ENCODE measurements at regions not wholly inside any gene's neighbourhood (a gene's known extent, or its start where the extent isn't known, plus 50 kb on each side); places are given as distances from the start of the nearest gene placed in this dataset.

DNA sequence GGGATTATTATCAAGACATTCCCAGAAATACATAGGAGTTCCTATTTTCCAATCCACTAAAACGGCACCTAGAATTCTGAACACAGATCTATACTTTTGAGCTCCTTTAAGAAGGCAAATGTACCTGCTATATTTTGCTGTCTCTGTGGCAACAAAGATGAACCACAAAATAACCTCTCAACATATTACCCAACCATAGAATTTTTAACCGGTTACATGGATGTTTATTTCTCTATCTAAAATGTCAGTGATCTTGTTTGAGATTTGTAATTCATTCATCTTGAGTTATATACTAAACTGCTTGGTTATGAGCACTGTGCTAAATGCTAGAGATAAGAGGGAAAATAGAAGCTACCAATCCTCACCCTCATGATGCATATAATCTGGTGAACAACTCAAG, 117.5 kb upstream of the HMGCLL1 start:
- Mint-ChIP-seq H3K4me3 (no peak overlapping the region), H3K9me3 (peaks cover 1 to 12% (median 4%) of the 10 kb centered on the region in 9 donors), H3K27ac (no peak overlapping the region), H3K36me3 (no peaks in the 10 kb centered on the region), H3K4me1 (no peaks in the 10 kb centered on the region), H3K27me3 (no peaks in the 10 kb centered on the region)
- POLR2A ChIA-PET: no interaction called here
- DNase-seq (no peak), ATAC-seq (no peak)

DNA sequence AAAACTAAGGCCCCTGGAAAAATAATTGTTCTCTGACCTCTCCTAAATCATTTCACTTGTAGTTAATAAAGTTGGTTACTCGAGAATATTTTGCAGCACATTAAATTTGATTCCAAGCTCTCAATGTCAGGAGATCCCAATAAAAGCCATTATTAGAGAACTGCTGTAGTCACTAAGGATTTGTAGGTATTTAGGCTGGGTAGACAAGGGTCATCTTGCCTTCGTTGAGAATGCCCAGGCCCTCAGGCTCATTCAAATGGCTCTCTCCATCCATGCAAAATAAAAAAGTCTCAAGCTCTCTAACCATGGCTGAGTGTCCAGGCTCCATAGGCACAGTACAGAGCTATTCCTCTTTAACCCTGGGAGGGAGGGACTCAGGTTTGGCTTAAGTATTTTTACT, 117.0 kb upstream of the HMGCLL1 start:
- Mint-ChIP-seq H3K27ac (no peak overlapping the region), H3K9me3 (peaks cover 0 to 16% (median 5%) of the 10 kb centered on the region in 9 donors), H3K4me3 (no peak overlapping the region), H3K36me3 (no peaks in the 10 kb centered on the region), H3K4me1 (no peaks in the 10 kb centered on the region), H3K27me3 (no peaks in the 10 kb centered on the region)
- no peak for DNase-seq
- no peak for ATAC-seq
- POLR2A ChIA-PET: no interaction called here

DNA sequence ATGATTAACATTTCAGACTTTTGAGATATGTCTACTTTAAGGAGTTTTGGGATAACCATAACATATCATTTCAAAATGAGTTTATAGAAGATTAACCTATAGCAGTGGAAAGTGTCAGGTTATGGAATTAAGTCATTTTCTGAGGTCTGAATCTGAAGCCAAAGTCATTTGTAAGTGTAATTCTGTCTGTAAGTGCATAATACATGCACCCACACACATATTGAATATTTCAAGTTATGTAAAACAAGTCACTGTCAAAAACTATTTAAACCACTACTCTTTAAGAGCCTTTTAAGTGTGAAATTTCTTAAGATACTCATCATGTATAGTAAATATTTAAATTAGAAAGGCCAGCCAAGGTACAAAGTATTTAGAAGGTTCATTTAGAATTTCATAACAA, 115.8 kb upstream of the HMGCLL1 start:
- ATAC-seq: no peak
- Mint-ChIP-seq H3K4me1 (no peaks in the 10 kb centered on the region), H3K9me3 (peaks cover 0 to 15% (median 5%) of the 10 kb centered on the region in 9 donors), H3K4me3 (no peak overlapping the region), H3K27me3 (no peaks in the 10 kb centered on the region), H3K27ac (no peak overlapping the region), H3K36me3 (no peaks in the 10 kb centered on the region)
- POLR2A ChIA-PET: no interaction called here
- DNase-seq: no peak

DNA sequence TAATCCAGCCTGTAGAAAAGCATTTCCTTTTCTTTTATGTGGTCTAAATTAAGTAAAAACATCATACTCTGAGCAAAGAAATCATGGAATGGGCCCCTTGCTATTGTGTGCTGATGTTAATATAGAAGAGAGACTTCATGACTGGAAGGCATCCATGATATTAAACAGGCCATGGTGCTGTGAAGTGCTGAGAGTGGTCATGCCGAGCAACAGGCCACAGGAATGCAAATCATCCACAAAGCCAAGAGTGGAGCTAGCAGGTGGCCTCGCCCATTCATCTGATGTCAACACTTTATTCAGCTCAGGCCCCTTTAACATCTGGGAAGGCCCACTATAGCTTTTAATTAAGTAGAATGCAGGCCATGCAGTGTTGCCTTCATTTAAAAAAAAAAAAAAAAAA, 115.2 kb upstream of the HMGCLL1 start:
- H3K27me3 Mint-ChIP-seq: no peaks in the 10 kb centered on the region
- DNase-seq (no peak), ATAC-seq (no peak)
- H3K4me1 Mint-ChIP-seq: no peaks in the 10 kb centered on the region
- peaks cover 0 to 11% (median 3%) of the 10 kb centered on the region in 9 donors for H3K9me3 Mint-ChIP-seq
- no peak overlapping the region for H3K27ac Mint-ChIP-seq
- POLR2A ChIA-PET: no interaction called here
- no peak overlapping the region for H3K4me3 Mint-ChIP-seq
- H3K36me3 Mint-ChIP-seq: no peaks in the 10 kb centered on the region

DNA sequence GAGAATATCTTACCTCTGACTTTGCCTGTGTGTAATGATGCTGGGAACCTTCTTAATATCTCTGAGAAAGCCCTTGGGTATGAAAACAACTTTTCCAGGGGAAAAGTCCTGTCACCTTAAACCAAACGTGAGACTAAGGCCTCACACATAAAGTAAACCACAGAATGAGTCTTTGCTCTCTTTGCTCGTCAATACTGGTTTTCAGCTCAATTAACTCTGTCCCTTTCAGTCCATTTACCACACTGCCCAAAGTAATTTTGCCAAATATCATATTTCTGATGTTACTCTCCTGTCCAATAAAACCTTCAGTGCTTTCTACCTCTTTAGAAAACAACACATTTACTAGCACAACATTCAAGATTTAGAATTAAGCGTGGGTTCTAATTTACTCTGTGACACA, 100.5 kb upstream of the HMGCLL1 start:
- H3K4me3 Mint-ChIP-seq: no peak overlapping the region
- DNase-seq (no peak), ATAC-seq (no peak)
- no peaks in the 10 kb centered on the region for H3K4me1 Mint-ChIP-seq
- H3K36me3 Mint-ChIP-seq: no peaks in the 10 kb centered on the region
- peaks cover 0 to 25% (median 4%) of the 10 kb centered on the region in 9 donors for H3K9me3 Mint-ChIP-seq
- POLR2A ChIA-PET: no interaction called here
- H3K27ac Mint-ChIP-seq: no peak overlapping the region
- H3K27me3 Mint-ChIP-seq: no peaks in the 10 kb centered on the region

DNA sequence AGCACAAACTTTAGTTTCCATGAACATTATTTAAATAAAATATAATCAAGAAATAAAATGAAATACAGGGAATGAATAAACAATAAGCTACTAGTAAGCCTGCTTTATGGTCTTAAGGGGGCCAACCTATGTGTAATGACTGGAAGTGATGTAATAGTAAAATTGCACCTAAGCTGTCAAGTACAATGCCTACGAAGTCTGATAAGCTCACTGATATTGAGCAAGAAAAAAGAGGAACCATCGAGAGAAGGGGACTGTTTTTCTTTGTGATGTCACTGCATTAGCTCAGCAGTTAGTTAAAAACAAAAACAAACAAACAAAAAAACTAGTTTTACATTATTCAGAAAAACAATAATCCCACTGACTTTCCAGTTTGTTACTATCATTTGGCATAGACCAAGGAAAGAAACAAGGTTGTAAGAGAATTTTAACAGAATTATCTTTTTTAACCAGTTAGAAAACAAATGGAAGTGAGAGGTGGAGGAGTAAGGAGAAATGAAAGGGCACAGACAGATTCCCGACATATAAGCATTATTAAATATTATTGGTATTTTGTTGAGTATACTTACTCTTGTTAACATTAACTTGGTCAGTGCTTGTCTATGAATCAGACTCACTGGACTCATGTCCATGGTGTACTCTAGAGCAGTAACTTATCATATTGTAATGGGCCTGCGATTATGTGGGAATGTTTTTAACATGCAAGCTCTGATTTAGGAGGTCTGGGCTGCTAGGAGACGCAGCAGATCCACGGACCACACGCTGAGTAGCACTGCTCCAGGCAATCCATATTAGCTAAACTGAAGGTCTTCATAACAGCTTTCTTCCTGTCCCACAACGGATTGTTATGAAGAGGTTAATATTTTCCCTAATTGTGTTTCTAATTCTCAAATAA, 99.6 kb upstream of the HMGCLL1 start:
- Mint-ChIP-seq H3K4me1 (no peaks in the 10 kb centered on the region), H3K4me3 (no peak overlapping the region), H3K27me3 (no peaks in the 10 kb centered on the region), H3K36me3 (no peaks in the 10 kb centered on the region), H3K27ac (no peak overlapping the region), H3K9me3 (peaks cover 0 to 25% (median 4%) of the 10 kb centered on the region in 9 donors)
- no peak for DNase-seq
- POLR2A ChIA-PET: no interaction called here
- ATAC-seq: no peak

DNA sequence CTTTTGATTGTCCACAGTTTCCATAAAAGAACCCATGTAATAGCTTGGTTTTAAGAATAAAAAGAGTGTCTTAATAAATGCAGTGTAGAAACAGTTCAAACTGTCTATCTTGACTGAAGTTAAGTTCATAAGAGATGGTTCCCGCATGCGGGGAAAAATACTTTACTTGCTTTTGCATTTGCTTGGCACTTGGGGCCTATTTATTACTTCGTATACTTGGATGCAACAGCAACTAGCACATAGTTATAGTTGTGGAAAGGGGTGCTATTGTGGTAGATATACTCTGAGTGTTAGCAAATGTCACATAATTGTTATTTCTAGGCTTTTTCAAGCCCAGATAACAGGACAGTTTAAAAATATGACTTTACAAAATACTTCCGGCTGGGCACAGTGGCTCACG, 97.7 kb upstream of the HMGCLL1 start:
- Mint-ChIP-seq H3K36me3 (no peaks in the 10 kb centered on the region), H3K27ac (no peak overlapping the region), H3K27me3 (no peaks in the 10 kb centered on the region), H3K4me3 (no peak overlapping the region), H3K9me3 (peaks cover 0 to 25% (median 0%) of the 10 kb centered on the region in 9 donors), H3K4me1 (no peaks in the 10 kb centered on the region)
- DNase-seq (no peak), ATAC-seq (no peak)
- POLR2A ChIA-PET: no interaction called here

DNA sequence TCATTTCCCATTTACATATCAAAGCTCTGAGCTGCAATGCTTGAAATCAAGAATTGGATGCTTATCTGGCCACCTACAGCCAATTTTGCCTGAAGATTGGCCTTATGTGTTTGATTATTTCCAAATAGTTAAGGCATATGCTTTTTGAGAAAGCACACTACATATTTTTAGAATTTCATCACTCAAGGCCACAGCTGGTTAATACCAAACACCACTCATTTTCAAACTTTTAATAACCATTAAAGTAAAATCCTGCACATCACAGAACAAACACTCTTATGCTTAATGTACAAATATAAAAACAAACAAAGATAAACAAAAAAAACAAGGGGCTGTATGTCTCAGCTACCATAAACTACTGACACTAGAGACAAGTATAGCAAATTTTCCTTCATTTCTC, 96.9 kb upstream of the HMGCLL1 start:
- no peak overlapping the region for H3K27ac Mint-ChIP-seq
- ATAC-seq: no peak
- DNase-seq: no peak
- H3K4me3 Mint-ChIP-seq: no peak overlapping the region
- H3K36me3 Mint-ChIP-seq: no peaks in the 10 kb centered on the region
- POLR2A ChIA-PET: no interaction called here
- no peaks in the 10 kb centered on the region for H3K4me1 Mint-ChIP-seq
- H3K9me3 Mint-ChIP-seq: peaks cover 0 to 25% (median 0%) of the 10 kb centered on the region in 9 donors
- H3K27me3 Mint-ChIP-seq: no peaks in the 10 kb centered on the region

DNA sequence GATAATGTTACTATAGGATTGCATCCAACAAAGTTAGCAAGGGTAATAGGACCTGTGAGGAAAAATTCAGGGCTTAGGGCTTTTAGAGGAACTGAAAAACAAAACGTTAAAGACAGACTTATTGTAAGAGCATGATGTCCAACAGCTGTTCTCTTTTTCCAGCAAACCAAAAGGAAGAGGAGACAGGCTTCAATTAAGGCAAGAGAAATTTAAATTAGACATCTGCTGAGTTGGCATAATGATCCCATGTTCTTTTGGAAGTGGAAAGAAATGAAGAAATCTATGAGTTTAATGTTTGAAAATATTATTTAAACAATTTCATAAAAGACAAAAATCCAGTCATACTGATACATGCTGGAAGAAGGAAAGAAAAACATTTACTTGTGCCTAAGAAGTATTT, 95.7 kb upstream of the HMGCLL1 start:
- Mint-ChIP-seq H3K36me3 (no peaks in the 10 kb centered on the region), H3K4me3 (no peak overlapping the region), H3K9me3 (peaks cover 0 to 27% (median 0%) of the 10 kb centered on the region in 9 donors), H3K4me1 (no peaks in the 10 kb centered on the region), H3K27ac (no peak overlapping the region), H3K27me3 (no peaks in the 10 kb centered on the region)
- POLR2A ChIA-PET: no interaction called here
- ATAC-seq: no peak
- DNase-seq: no peak

DNA sequence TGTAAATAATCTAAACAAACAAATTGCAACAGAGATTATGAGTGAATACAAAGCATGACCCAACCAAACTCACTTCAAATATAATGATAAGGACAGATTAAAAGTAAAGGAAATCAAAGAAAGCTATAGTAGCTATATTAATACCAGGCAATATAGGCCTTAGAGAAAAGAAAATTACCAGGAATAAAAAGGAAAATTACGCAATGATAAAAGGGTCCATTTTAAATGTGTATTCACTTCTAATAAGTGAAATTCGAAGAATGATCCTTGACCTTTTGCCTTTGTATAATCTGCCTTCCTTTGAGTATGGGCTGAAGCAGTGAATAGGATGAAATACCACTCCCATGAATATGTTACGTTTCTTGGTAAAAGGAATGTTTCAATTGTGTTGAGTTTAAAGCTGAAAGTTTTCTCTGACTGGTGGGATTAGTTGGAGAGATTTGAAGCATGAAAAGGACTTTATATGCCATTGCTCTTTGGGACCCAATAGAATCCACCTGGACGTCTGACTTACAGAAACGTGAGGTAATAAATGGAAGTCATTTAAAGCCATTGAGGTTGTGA, 91.9 kb upstream of the HMGCLL1 start:
- H3K36me3 Mint-ChIP-seq: no peaks in the 10 kb centered on the region
- POLR2A ChIA-PET: no interaction called here
- H3K4me3 Mint-ChIP-seq: no peak overlapping the region

DNA sequence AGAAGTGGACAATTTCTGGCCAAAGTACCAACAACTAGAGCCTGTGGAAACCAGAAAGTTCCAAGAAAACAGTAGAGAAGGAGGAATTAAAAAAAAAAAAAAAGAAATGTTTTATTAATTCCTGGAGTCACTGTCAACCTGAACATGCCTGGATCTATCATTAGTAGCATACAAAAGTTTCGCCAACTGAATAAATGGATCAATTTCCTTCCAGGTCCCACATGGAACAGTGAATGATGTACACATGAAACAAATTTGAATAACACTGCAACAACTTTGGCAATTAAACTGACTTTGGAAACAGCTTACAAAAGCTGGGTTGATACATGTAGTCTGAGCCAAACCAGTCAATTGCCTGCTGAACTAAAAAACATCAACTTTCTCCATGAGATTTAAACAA, 90.0 kb upstream of the HMGCLL1 start:
- no peak overlapping the region for H3K27ac Mint-ChIP-seq
- H3K9me3 Mint-ChIP-seq: peaks cover 1 to 20% (median 8%) of the 10 kb centered on the region in 9 donors
- no peak overlapping the region for H3K4me3 Mint-ChIP-seq
- no peaks in the 10 kb centered on the region for H3K27me3 Mint-ChIP-seq
- no peaks in the 10 kb centered on the region for H3K36me3 Mint-ChIP-seq
- ATAC-seq: no peak
- POLR2A ChIA-PET: no interaction called here
- H3K4me1 Mint-ChIP-seq: no peaks in the 10 kb centered on the region
- no peak for DNase-seq

More for the DNA sequence above, 91.9 kb upstream of the HMGCLL1 start:
- H3K9me3 Mint-ChIP-seq: peaks cover 0 to 13% (median 3%) of the 10 kb centered on the region in 9 donors
- H3K27me3 Mint-ChIP-seq: no peaks in the 10 kb centered on the region
- no peak overlapping the region for H3K27ac Mint-ChIP-seq
- no peak for DNase-seq
- no peak for ATAC-seq
- H3K4me1 Mint-ChIP-seq: no peaks in the 10 kb centered on the region

DNA sequence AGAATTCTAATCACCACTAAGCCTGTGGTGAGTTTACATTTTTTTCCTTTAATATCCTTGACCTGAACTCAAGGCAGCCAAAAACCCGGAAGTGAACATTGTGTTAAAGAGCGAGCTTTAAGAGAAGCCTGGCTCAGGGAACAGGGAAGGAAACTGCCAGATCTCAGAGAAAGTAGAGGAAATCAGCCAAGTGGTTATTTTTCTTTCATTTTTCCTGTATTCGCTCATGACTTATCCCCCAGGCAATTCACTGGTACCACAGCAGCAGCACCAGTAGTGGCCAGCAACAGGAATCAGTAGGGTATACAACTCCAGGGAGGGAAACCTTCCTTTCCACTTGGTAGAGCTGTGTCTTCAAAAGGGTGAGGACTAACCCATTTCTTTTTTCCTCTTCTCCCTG, 89.6 kb upstream of the HMGCLL1 start:
- Mint-ChIP-seq H3K9me3 (peaks cover 2 to 24% (median 8%) of the 10 kb centered on the region in 9 donors), H3K4me1 (no peaks in the 10 kb centered on the region), H3K36me3 (no peaks in the 10 kb centered on the region), H3K4me3 (no peak overlapping the region), H3K27me3 (no peaks in the 10 kb centered on the region), H3K27ac (no peak overlapping the region)
- POLR2A ChIA-PET: no interaction called here
- ATAC-seq: no peak
- DNase-seq: no peak

DNA sequence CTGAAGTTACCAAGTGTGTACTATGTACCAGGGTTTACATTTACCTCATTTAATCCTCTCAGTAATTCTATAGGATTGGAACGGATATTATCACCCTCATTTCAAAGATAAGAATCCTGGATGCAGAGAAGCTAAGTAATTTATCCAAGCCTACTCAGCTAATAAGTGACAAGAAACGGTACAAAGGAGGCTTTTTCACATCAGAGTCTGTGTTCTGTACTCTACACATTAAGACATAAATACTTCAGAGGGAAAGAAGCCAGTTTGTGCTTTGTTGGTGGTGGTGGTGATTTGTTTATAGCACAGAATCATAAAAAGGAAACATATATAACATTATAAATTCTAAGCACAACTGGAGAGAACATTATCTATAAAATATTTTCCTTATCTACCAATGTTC, 88.3 kb upstream of the HMGCLL1 start:
- POLR2A ChIA-PET: no interaction called here
- H3K4me3 Mint-ChIP-seq: no peak overlapping the region
- ATAC-seq (no peak), DNase-seq (no peak)
- H3K36me3 Mint-ChIP-seq: no peaks in the 10 kb centered on the region
- H3K9me3 Mint-ChIP-seq: peaks cover 8 to 37% (median 10%) of the 10 kb centered on the region in 9 donors
- H3K4me1 Mint-ChIP-seq: no peaks in the 10 kb centered on the region
- no peak overlapping the region for H3K27ac Mint-ChIP-seq
- no peaks in the 10 kb centered on the region for H3K27me3 Mint-ChIP-seq
